ENCODE measurements at regions not wholly inside any gene's neighbourhood (a gene's known extent, or its start where the extent isn't known, plus 50 kb on each side); places are given as distances from the start of the nearest gene placed in this dataset.
"Not testable (repeated sequence)": the region's sequence is repeated elsewhere in the genome, so short reads cannot be mapped to it uniquely, and the experiment has no call there.

DNA sequence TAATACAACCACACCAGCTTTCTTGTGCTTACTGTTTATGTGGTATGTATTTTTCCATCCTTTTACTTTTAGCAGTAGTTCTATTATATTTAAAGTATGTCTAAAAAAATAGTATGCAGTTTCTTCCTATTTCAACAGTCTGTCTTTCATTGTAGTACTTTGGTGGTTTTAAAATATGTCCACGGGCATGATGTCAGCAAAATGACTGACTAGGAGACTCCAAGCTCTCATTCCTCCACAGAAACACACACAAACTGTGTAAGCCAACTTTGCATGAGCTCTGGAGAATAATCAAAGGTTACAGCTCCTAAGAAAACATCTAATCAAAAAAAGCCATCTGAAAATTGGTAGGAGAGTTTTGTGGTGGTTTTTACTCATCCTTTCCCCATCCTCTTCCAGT is 56.1 kb downstream of the TEX51 start:
- Histone ChIP-seq H3K4me3 (ENCODE audit: control insufficient read depth in 2 of 3, extremely low read depth in 1 of 3, insufficient read depth in 2 of 3, low read depth in 1 of 3, low read length in 3 of 3) (no peak overlapping the region), H3K4me1 (ENCODE audit: control insufficient read depth, extremely low read depth, insufficient read depth, low read length) (no peaks in the 10 kb centered on the region), H3K9me3 (ENCODE audit: control insufficient read depth, low read depth, low read length) (no peaks in the 10 kb centered on the region), H3K79me2 (ENCODE audit: control insufficient read depth, insufficient read depth, low read length) (no peaks in the 10 kb centered on the region), H3K36me3 (ENCODE audit: control insufficient read depth in 2 of 2, extremely low read depth in 1 of 2, insufficient read depth in 2 of 2, low read length in 2 of 2) (no peaks in the 10 kb centered on the region), H3K9ac (ENCODE audit: control insufficient read depth, extremely low read depth, insufficient read depth, low read length) (no peak overlapping the region), H3K27ac (ENCODE audit: control insufficient read depth, insufficient read depth, low read length) (no peak overlapping the region), H3K27me3 (ENCODE audit: control insufficient read depth, extremely low read depth, insufficient read depth, low read length) (no peaks in the 10 kb centered on the region), H2AFZ (ENCODE audit: control insufficient read depth, low read length) (no peak overlapping the region), H4K20me1 (ENCODE audit: control insufficient read depth, extremely low read depth, insufficient read depth, low read length) (no peaks in the 10 kb centered on the region), H3K4me2 (ENCODE audit: control insufficient read depth, extremely low read depth, insufficient read depth, low read depth, low read length) (no peak overlapping the region), H3K9me1 (ENCODE audit: control insufficient read depth, extremely low read depth, insufficient read depth, low read length) (no peaks in the 10 kb centered on the region)
- DNase-seq (ENCODE audit: low read depth, low spot score) (no peak), FAIRE-seq (no peak)
- dilution Hi-C loops (cut with MboI; ENCODE audit: extremely low pct_ligation_motif_present, low sequenced_read_pairs), result no loop called here
- TF ChIP-seq EZH2 (IDR thresholded peaks at IDR 0.05; ENCODE audit: low read length), result no peak
- no peak for TF ChIP-seq CTCF (optimal IDR thresholded peaks at IDR 0.05 in 1 of 3, IDR thresholded peaks at IDR 0.05 in 1 of 3, conservative IDR thresholded peaks at IDR 0.05 in 1 of 3; ENCODE audit: extremely low read depth in 1 of 3, insufficient read depth in 2 of 3, low read length in 3 of 3)

DNA sequence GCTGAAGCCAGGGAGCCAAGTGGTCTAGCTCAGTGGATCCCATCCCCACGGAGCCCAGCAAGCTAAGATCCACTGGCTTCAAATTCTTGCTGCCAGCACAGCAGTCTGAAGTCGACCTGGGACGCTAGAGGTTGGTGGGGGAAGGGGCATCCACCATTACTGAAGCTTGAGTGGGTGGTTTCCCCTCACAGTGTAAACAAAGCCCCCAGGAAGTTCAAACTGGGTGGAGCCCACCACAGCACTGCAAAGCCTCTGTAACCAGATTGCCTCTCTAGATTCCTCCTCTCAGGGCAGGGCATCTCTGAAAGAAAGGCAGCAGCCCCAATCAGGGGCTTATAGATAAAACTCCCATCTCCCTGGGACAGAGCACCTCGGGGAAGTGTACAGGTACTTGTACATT is 58.1 kb downstream of the TEX51 start:
- H3K27me3 ChIP-seq (ENCODE audit: control insufficient read depth, extremely low read depth, insufficient read depth, low read length); H3K79me2 ChIP-seq (ENCODE audit: control insufficient read depth, insufficient read depth, low read length); FAIRE-seq; H3K27ac ChIP-seq (ENCODE audit: control insufficient read depth, insufficient read depth, low read length); H3K9me1 ChIP-seq (ENCODE audit: control insufficient read depth, extremely low read depth, insufficient read depth, low read length); H3K9ac ChIP-seq (ENCODE audit: control insufficient read depth, extremely low read depth, insufficient read depth, low read length); DNase-seq (ENCODE audit: low read depth, low spot score); H2AFZ ChIP-seq (ENCODE audit: control insufficient read depth, low read length); H3K4me3 ChIP-seq (ENCODE audit: control insufficient read depth in 2 of 3, extremely low read depth in 1 of 3, insufficient read depth in 2 of 3, low read depth in 1 of 3, low read length in 3 of 3); H3K36me3 ChIP-seq (ENCODE audit: control insufficient read depth in 2 of 2, extremely low read depth in 1 of 2, insufficient read depth in 2 of 2, low read length in 2 of 2); dilution Hi-C loops (cut with MboI; ENCODE audit: extremely low pct_ligation_motif_present, low sequenced_read_pairs); H3K4me2 ChIP-seq (ENCODE audit: control insufficient read depth, extremely low read depth, insufficient read depth, low read depth, low read length); H4K20me1 ChIP-seq (ENCODE audit: control insufficient read depth, extremely low read depth, insufficient read depth, low read length); H3K9me3 ChIP-seq (ENCODE audit: control insufficient read depth, low read depth, low read length); H3K4me1 ChIP-seq (ENCODE audit: control insufficient read depth, extremely low read depth, insufficient read depth, low read length): not testable (repeated sequence)

DNA sequence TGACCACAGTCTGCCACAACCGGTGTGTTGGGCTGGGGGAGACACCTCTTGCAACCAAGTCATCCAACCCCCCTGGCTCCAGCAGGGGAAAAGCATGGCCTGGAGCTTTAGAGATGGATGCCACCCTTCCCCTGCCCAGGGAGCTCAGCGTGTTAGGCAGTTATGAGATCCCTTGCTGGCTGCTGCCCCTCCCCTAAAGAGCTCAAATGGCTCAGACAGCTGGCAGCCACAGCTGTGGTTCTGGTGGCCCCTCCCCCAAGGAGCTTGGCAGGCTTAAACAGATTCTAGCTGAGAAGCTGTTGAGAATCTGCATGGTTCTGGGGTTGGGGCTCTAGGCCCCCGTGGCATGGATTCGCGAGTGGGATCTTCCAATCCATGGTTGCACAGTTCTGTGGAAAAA is 64.7 kb downstream of the TEX51 start:
- DNase-seq (ENCODE audit: low read depth, low spot score), result no peak
- Histone ChIP-seq H3K4me3 (ENCODE audit: control insufficient read depth in 2 of 3, extremely low read depth in 1 of 3, insufficient read depth in 2 of 3, low read depth in 1 of 3, low read length in 3 of 3) (no peak overlapping the region), H4K20me1 (ENCODE audit: control insufficient read depth, extremely low read depth, insufficient read depth, low read length) (no peaks in the 10 kb centered on the region), H3K4me2 (ENCODE audit: control insufficient read depth, extremely low read depth, insufficient read depth, low read depth, low read length) (no peak overlapping the region), H3K36me3 (ENCODE audit: control insufficient read depth in 2 of 2, extremely low read depth in 1 of 2, insufficient read depth in 2 of 2, low read length in 2 of 2) (no peaks in the 10 kb centered on the region), H3K9me1 (ENCODE audit: control insufficient read depth, extremely low read depth, insufficient read depth, low read length) (no peaks in the 10 kb centered on the region), H3K79me2 (ENCODE audit: control insufficient read depth, insufficient read depth, low read length) (no peaks in the 10 kb centered on the region), H2AFZ (ENCODE audit: control insufficient read depth, low read length) (no peak overlapping the region), H3K4me1 (ENCODE audit: control insufficient read depth, extremely low read depth, insufficient read depth, low read length) (no peaks in the 10 kb centered on the region), H3K27me3 (ENCODE audit: control insufficient read depth, extremely low read depth, insufficient read depth, low read length) (no peaks in the 10 kb centered on the region), H3K27ac (ENCODE audit: control insufficient read depth, insufficient read depth, low read length) (no peak overlapping the region), H3K9ac (ENCODE audit: control insufficient read depth, extremely low read depth, insufficient read depth, low read length) (no peak overlapping the region), H3K9me3 (ENCODE audit: control insufficient read depth, low read depth, low read length) (no peaks in the 10 kb centered on the region)
- dilution Hi-C loops (cut with MboI; ENCODE audit: extremely low pct_ligation_motif_present, low sequenced_read_pairs), result no loop called here
- TF ChIP-seq EZH2 (IDR thresholded peaks at IDR 0.05; ENCODE audit: low read length), result no peak
- no peak for TF ChIP-seq CTCF (optimal IDR thresholded peaks at IDR 0.05 in 1 of 3, IDR thresholded peaks at IDR 0.05 in 1 of 3, conservative IDR thresholded peaks at IDR 0.05 in 1 of 3; ENCODE audit: extremely low read depth in 1 of 3, insufficient read depth in 2 of 3, low read length in 3 of 3)
- FAIRE-seq, result no peak
